ENCODE measurements at regions not wholly inside any gene's neighbourhood (a gene's known extent, or its start where the extent isn't known, plus 50 kb on each side); places are given as distances from the start of the nearest gene placed in this dataset.

GRCh38 chr5:112574536-112574935 lies 155.5 kb upstream of the EPB41L4A start:
- Histone ChIP-seq H3K4me3 (no peak overlapping the region), H3K36me3 (no peaks in the 10 kb centered on the region), H3K27me3 (no peaks in the 10 kb centered on the region), H3K4me1 (peaks cover 0 to 19% (median 8%) of the 10 kb centered on the region in 12 donors), H3K9me3 (peaks cover 0 to 8% (median 0%) of the 10 kb centered on the region in 12 donors), H3K27ac (no peak overlapping the region)
- intact Hi-C loops (cut with DNase I): no loop called here
- WGBS, 4 donors: 39 to 71% (median 57%) methylated on average over 3 of the region's 3 CpGs
- DNase-seq (no peak), ATAC-seq (no peak)
- no peak for TF ChIP-seq CTCF (IDR thresholded peaks at IDR 0.05)
- TF ChIP-seq POLR2A (IDR thresholded peaks at IDR 0.05): no peak

- Histone ChIP-seq H3K4me3 (no peak overlapping the region), H3K27ac (peak overlapping the region in 9 of 12 donors; percentile 4 to 81 (median 38)), H3K27me3 (no peaks in the 10 kb centered on the region), H3K4me1 (peaks cover 0 to 19% (median 8%) of the 10 kb centered on the region in 12 donors), H3K9me3 (peaks cover 0 to 8% (median 0%) of the 10 kb centered on the region in 12 donors), H3K36me3 (no peaks in the 10 kb centered on the region)
- ATAC-seq: peak; percentile 31 to 81 (median 52)
- WGBS, 4 donors: 41 to 57% (median 48%) methylated on average over 3 of the region's 3 CpGs
- intact Hi-C loops (cut with DNase I): no loop called here
- TF ChIP-seq POLR2A (IDR thresholded peaks at IDR 0.05) (no peak), CTCF (IDR thresholded peaks at IDR 0.05) (peak in 1 of 12 donors; percentile 2)
- peak in 3 of 5 donors; percentile 35 to 38 (median 36) for DNase-seq
Observed at GRCh38 chr5:112576298-112576925, 157.3 kb upstream of the EPB41L4A start.

- ATAC-seq: no peak
- Histone ChIP-seq H3K27ac (no peak overlapping the region), H3K27me3 (no peaks in the 10 kb centered on the region), H3K9me3 (peaks cover 0 to 8% (median 0%) of the 10 kb centered on the region in 12 donors), H3K36me3 (no peaks in the 10 kb centered on the region), H3K4me3 (no peak overlapping the region), H3K4me1 (peaks cover 0 to 19% (median 8%) of the 10 kb centered on the region in 12 donors)
- no peak for DNase-seq
- TF ChIP-seq POLR2A (IDR thresholded peaks at IDR 0.05): no peak
- TF ChIP-seq CTCF (IDR thresholded peaks at IDR 0.05): no peak
- intact Hi-C loops (cut with DNase I): no loop called here
- WGBS, 4 donors: 59 to 100% (median 99%) methylated on average over 1 of the region's 1 CpG
Observed at GRCh38 chr5:112579599-112580170, 158.0 kb upstream of the APC start.

- intact Hi-C loops (cut with DNase I): no loop called here
- H3K4me3 ChIP-seq: no peak overlapping the region
- ATAC-seq (no peak), DNase-seq (no peak)
- no peaks in the 10 kb centered on the region for H3K36me3 ChIP-seq
- peaks cover 0 to 8% (median 0%) of the 10 kb centered on the region in 12 donors for H3K9me3 ChIP-seq
- 87 to 93% (median 91%) methylated on average over 8 to 9 of the region's 9 CpGs for WGBS, 4 donors
- TF ChIP-seq POLR2A (IDR thresholded peaks at IDR 0.05): no peak
- no peak for TF ChIP-seq CTCF (IDR thresholded peaks at IDR 0.05)
- H3K27me3 ChIP-seq: no peaks in the 10 kb centered on the region
- peaks cover 0 to 6% (median under 1%) of the 10 kb centered on the region in 12 donors for H3K4me1 ChIP-seq
- H3K27ac ChIP-seq: no peak overlapping the region
Observed at GRCh38 chr5:112581811-112582320, 155.8 kb upstream of the APC start.

Measured in heart left ventricle (tissue), 16 donors.